ENCODE measurements at regions not wholly inside any gene's neighbourhood (a gene's known extent, or its start where the extent isn't known, plus 50 kb on each side); places are given as distances from the start of the nearest gene placed in this dataset.

- TF ChIP-seq, protein P1, sequence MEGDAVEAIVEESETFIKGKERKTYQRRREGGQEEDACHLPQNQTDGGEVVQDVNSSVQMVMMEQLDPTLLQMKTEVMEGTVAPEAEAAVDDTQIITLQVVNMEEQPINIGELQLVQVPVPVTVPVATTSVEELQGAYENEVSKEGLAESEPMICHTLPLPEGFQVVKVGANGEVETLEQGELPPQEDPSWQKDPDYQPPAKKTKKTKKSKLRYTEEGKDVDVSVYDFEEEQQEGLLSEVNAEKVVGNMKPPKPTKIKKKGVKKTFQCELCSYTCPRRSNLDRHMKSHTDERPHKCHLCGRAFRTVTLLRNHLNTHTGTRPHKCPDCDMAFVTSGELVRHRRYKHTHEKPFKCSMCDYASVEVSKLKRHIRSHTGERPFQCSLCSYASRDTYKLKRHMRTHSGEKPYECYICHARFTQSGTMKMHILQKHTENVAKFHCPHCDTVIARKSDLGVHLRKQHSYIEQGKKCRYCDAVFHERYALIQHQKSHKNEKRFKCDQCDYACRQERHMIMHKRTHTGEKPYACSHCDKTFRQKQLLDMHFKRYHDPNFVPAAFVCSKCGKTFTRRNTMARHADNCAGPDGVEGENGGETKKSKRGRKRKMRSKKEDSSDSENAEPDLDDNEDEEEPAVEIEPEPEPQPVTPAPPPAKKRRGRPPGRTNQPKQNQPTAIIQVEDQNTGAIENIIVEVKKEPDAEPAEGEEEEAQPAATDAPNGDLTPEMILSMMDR (IDR thresholded peaks at IDR 0.05 in 2 of 3, conservative IDR thresholded peaks at IDR 0.05 in 1 of 3; ENCODE audit: borderline replicate concordance in 1 of 3, insufficient read depth in 1 of 3, low read depth in 2 of 3, low read length in 2 of 3): peak; percentile 8 to 46 (median 42); a peak in 3 of 6 replicates
- TF ChIP-seq RAD21 (IDR thresholded peaks at IDR 0.05; ENCODE audit: low read depth) (peak; percentile 22; the same call in 1 of the 2 replicates), TCF7L2 (IDR thresholded peaks at IDR 0.05; ENCODE audit: borderline replicate concordance, extremely low read depth, insufficient read depth, insufficient read length) (no peak), ZNF274 (IDR thresholded peaks at IDR 0.05; ENCODE audit: low read depth, low read length) (no peak), EZH2 (IDR thresholded peaks at IDR 0.05) (no peak)
Measured at GRCh38 chrX:140141444-140142029, 176.2 kb upstream of the CXorf66 start.

All from HCT116 (cell line).